ENCODE measurements at regions not wholly inside any gene's neighbourhood (a gene's known extent, or its start where the extent isn't known, plus 50 kb on each side); places are given as distances from the start of the nearest gene placed in this dataset.

GRCh38 chr6:150711061-150711460, 111.4 kb downstream of the PLEKHG1 start:
- in situ Hi-C loops (cut with MboI; ENCODE audit: low sequenced_read_pairs): no loop called here

- in situ Hi-C loops (cut with MboI; ENCODE audit: low sequenced_read_pairs): no loop called here
Observed at GRCh38 chr6:150711584-150712504, 112.2 kb downstream of the PLEKHG1 start.

GRCh38 chr6:150712505-150713252, 113.0 kb downstream of the PLEKHG1 start:
- in situ Hi-C loops (cut with MboI; ENCODE audit: low sequenced_read_pairs): no loop called here

- in situ Hi-C loops (cut with MboI; ENCODE audit: low sequenced_read_pairs): no loop called here
Observed at GRCh38 chr6:150713487-150713886, 113.8 kb downstream of the PLEKHG1 start.

GRCh38 chr6:150713931-150714330, 114.2 kb downstream of the PLEKHG1 start:
- in situ Hi-C loops (cut with MboI; ENCODE audit: low sequenced_read_pairs): no loop called here

- in situ Hi-C loops (cut with MboI; ENCODE audit: low sequenced_read_pairs): no loop called here
Observed at GRCh38 chr6:150715133-150715532, 115.4 kb downstream of the PLEKHG1 start.

GRCh38 chr6:150717419-150717818, 117.7 kb downstream of the PLEKHG1 start:
- in situ Hi-C loops (cut with MboI; ENCODE audit: low sequenced_read_pairs): no loop called here

- in situ Hi-C loops (cut with MboI; ENCODE audit: low sequenced_read_pairs): no loop called here
Observed at GRCh38 chr6:150719099-150719766, 119.5 kb downstream of the PLEKHG1 start.

- in situ Hi-C loops (cut with MboI; ENCODE audit: low sequenced_read_pairs): no loop called here
Observed at GRCh38 chr6:150719831-150720230, 120.1 kb downstream of the PLEKHG1 start.

- in situ Hi-C loops (cut with MboI; ENCODE audit: low sequenced_read_pairs): no loop called here
Observed at GRCh38 chr6:150720774-150721233, 121.1 kb downstream of the PLEKHG1 start.

GRCh38 chr6:150721418-150722266, 122.0 kb downstream of the PLEKHG1 start:
- in situ Hi-C loops (cut with MboI; ENCODE audit: low sequenced_read_pairs): no loop called here

- in situ Hi-C loops (cut with MboI; ENCODE audit: low sequenced_read_pairs): no loop called here
Observed at GRCh38 chr6:150722614-150723344, 123.1 kb downstream of the PLEKHG1 start.

GRCh38 chr6:150723345-150723658, 123.6 kb downstream of the PLEKHG1 start:
- in situ Hi-C loops (cut with MboI; ENCODE audit: low sequenced_read_pairs): no loop called here

GRCh38 chr6:150723857-150724256, 124.2 kb downstream of the PLEKHG1 start:
- in situ Hi-C loops (cut with MboI; ENCODE audit: low sequenced_read_pairs): no loop called here

GRCh38 chr6:150725795-150726194, 126.1 kb downstream of the PLEKHG1 start:
- in situ Hi-C loops (cut with MboI; ENCODE audit: low sequenced_read_pairs): no loop called here

- in situ Hi-C loops (cut with MboI; ENCODE audit: low sequenced_read_pairs): no loop called here
Observed at GRCh38 chr6:150729188-150729748, 129.6 kb downstream of the PLEKHG1 start.

- in situ Hi-C loops (cut with MboI; ENCODE audit: low sequenced_read_pairs): no loop called here
Observed at GRCh38 chr6:150730801-150731457, 131.2 kb downstream of the PLEKHG1 start.

GRCh38 chr6:150732765-150733539, 132.6 kb upstream of the MTHFD1L start:
- in situ Hi-C loops (cut with MboI; ENCODE audit: low sequenced_read_pairs): no loop called here

All from HL-60/S4 (cell line).